HFF-Myc (cell line): ENCODE measurements at regions not wholly inside any gene's neighbourhood (a gene's known extent, or its start where the extent isn't known, plus 50 kb on each side); places are given as distances from the start of the nearest gene placed in this dataset.
"Not testable (repeated sequence)": the region's sequence is repeated elsewhere in the genome, so short reads cannot be mapped to it uniquely, and the experiment has no call there.

Experiments
- DNase-seq: peaks from one replicate; pipeline ENCODE4 v3.0.0-alpha.2; 2011; ENCODE audit warnings: low read depth; ENCODE audit errors: extremely low read depth
- H3K4me3 ChIP-seq: replicated peaks from 2 replicates; pipeline ENCODE4 v1.5.1; 2011; ENCODE audit warnings: low read depth, mild to moderate bottlenecking, control low read depth, low read length
- CTCF ChIP-seq: IDR thresholded peaks from 2 replicates; pipeline ENCODE4 v1.5.1; 2012; ENCODE audit warnings: mild to moderate bottlenecking, low read depth, low read length, control low read depth; ENCODE audit errors: missing control alignments

GRCh38 chr7:9328296-9328695 lies 894.9 kb downstream of the NXPH1 start:
- TF ChIP-seq CTCF = no peak
- H3K4me3 ChIP-seq = no peak overlapping the region

GRCh38 chr7:9349625-9350024 lies 916.2 kb downstream of the NXPH1 start:
- no peak for TF ChIP-seq CTCF
- no peak for DNase-seq
- no peak overlapping the region for H3K4me3 ChIP-seq

More at GRCh38 chr7:9328296-9328695, 894.9 kb downstream of the NXPH1 start:
- no peak for DNase-seq

GRCh38 chr7:9391221-9391620 lies 957.8 kb downstream of the NXPH1 start:
- DNase-seq = no peak
- H3K4me3 ChIP-seq = no peak overlapping the region
- TF ChIP-seq CTCF = no peak

GRCh38 chr7:9391984-9392383 lies 958.6 kb downstream of the NXPH1 start:
- TF ChIP-seq CTCF = no peak
- no peak for DNase-seq
- no peak overlapping the region for H3K4me3 ChIP-seq

GRCh38 chr7:9404386-9404785 lies 971.0 kb downstream of the NXPH1 start:
- not testable (repeated sequence) for DNase-seq, H3K4me3 ChIP-seq

GRCh38 chr7:9407816-9408215 lies 974.4 kb downstream of the NXPH1 start:
- no peak for DNase-seq
- no peak overlapping the region for H3K4me3 ChIP-seq
- TF ChIP-seq CTCF = no peak

GRCh38 chr7:9453521-9453920 lies 1020.1 kb downstream of the NXPH1 start:
- no peak for TF ChIP-seq CTCF
- no peak for DNase-seq

More at GRCh38 chr7:9453521-9453920, 1020.1 kb downstream of the NXPH1 start:
- no peak overlapping the region for H3K4me3 ChIP-seq
